Gastrocnemius medialis (tissue), 4 donors: ENCODE measurements at regions not wholly inside any gene's neighbourhood (a gene's known extent, or its start where the extent isn't known, plus 50 kb on each side); places are given as distances from the start of the nearest gene placed in this dataset.

Source experiments
- ATAC-seq, 2 donors: fragments of 150-250 bp; one replicate each; pipeline ENCODE4 v1.9.1; 2016
- DNase-seq, 2 donors: peaks; one replicate each; pipeline ENCODE4 v3.0.0-alpha.2; 2019
- H3K27ac ChIP-seq, 4 donors: fragments of 200-600 bp; sonication (generic); 1 replicate in 1 of 4; 2 replicates in 3 of 4; pipeline ENCODE4 v1.5.1; 2016 to 2018; ENCODE audit warnings: mild to moderate bottlenecking in 2 of 4, moderate library complexity in 1 of 4
- H3K27me3 ChIP-seq, 3 donors: fragments of 200-600 bp; sonication (generic) in 2 of 3; 1 replicate in 1 of 3; 2 replicates in 2 of 3; pipeline versions ENCODE4 v1.5.1 to v1.6.0; 2016 to 2019; ENCODE audit warnings: mild to moderate bottlenecking in 1 of 3, moderate library complexity in 1 of 3
- H3K36me3 ChIP-seq, 2 donors: fragments of 200-600 bp; sonication (generic) in 1 of 2; one replicate each; pipeline ENCODE4 v1.5.1; 2017 to 2018
- H3K4me1 ChIP-seq, 2 donors: fragments of 200-600 bp; sonication (generic) in 1 of 2; one replicate each; pipeline ENCODE4 v1.5.1; 2016 to 2017; ENCODE audit warnings: mild to moderate bottlenecking in 2 of 2
- H3K4me3 ChIP-seq, 4 donors: fragments of 200-600 bp; sonication (generic) in 3 of 4; 1 replicate in 1 of 4; 2 replicates in 3 of 4; pipeline ENCODE4 v1.5.1; 2016 to 2019; ENCODE audit warnings: mild to moderate bottlenecking in 2 of 4
- H3K9me3 ChIP-seq, 3 donors: fragments of 200-600 bp; sonication (generic) in 2 of 3; 1 replicate in 1 of 3; 2 replicates in 2 of 3; pipeline ENCODE4 v1.5.1; 2016 to 2019
- POLR2A ChIP-seq, 2 donors: fragments of 450-650 bp; IDR thresholded peaks; one replicate each; pipeline ENCODE4 v1.6.1; 2017; ENCODE audit warnings: antibody characterized with exemption in 2 of 2, mild to moderate bottlenecking in 2 of 2, moderate library complexity in 2 of 2
- in situ Hi-C, 4 donors: fragments of 200-750 bp; cut with MboI; loops; one replicate each; pipeline versions ENCODE4 v1.15.0 to v1.8.0; 2017; ENCODE audit warnings: low sequenced_read_pairs in 4 of 4
- intact Hi-C: fragments of 100-400 bp; cut with DNase I; formaldehyde crosslinking; loops from one replicate; pipeline ENCODE4 v1.15.1; 2023; ENCODE audit warnings: low total_unique reads
- TF ChIP-seq, protein P1 (sequence below), 5 experiments: fragments of 450-650 bp in 3 of 5; fragments of 200-600 bp in 2 of 5; sonication (generic) in 2 of 5; IDR thresholded peaks in 4 of 5; conservative IDR thresholded peaks in 1 of 5; 1 replicate in 4 of 5; 2 replicates in 1 of 5; pipeline ENCODE4 v1.5.1; 2016 to 2019; ENCODE audit warnings: antibody characterized with exemption in 5 of 5, mild to moderate bottlenecking in 3 of 5, moderate library complexity in 3 of 5

DNA sequence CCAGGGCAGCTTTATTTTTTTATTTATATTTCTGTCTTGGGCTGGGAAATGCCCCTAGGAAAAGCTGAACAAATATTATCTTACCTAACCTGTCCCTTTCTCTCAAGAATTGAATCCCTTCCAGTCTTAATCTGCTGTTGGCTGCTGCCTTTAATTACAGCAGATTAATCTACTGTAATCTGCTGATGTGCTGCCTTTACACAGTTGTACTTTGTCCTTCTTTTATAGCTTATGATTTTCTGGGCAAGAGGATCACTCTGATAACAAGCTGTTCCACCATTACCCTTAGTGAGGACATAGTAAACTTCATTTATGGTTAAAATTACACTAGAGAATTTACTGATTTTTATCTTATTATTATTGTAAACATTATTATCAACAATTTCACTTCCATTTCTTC, 234.5 kb upstream of the MAN1A1 start:
- ATAC-seq: no peak

DNA sequence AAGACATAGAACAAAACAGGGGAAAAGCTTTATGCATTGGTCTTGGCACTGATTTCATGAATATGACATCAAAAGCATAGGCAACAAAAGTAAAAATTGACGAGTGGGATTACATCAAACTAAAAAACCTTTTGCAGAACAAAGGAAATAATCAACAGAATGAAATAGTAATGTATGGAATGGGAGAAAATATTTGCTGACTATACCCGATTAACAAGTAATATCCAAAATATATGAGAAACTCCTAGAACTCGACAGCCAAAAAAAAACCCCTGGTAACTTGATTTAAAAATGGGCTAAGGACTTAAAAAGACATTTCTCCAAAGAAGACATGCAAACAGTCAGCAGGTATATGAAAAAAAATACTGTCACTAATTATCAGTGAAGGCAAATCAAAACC, 231.7 kb upstream of the MAN1A1 start:
- intact Hi-C loops: no loop called here

More for the DNA sequence above, 234.5 kb upstream of the MAN1A1 start:
- H3K4me3 ChIP-seq: no peak overlapping the region
- H3K27me3 ChIP-seq: no peaks in the 10 kb centered on the region
- H3K4me1 ChIP-seq: no peaks in the 10 kb centered on the region
- DNase-seq: no peak
- no peak overlapping the region for H3K27ac ChIP-seq
- intact Hi-C loops: no loop called here
- in situ Hi-C loops: no loop called here
- H3K9me3 ChIP-seq: no peaks in the 10 kb centered on the region
- no peak for TF ChIP-seq POLR2A (IDR thresholded peaks at IDR 0.05)
- TF ChIP-seq, protein P1, sequence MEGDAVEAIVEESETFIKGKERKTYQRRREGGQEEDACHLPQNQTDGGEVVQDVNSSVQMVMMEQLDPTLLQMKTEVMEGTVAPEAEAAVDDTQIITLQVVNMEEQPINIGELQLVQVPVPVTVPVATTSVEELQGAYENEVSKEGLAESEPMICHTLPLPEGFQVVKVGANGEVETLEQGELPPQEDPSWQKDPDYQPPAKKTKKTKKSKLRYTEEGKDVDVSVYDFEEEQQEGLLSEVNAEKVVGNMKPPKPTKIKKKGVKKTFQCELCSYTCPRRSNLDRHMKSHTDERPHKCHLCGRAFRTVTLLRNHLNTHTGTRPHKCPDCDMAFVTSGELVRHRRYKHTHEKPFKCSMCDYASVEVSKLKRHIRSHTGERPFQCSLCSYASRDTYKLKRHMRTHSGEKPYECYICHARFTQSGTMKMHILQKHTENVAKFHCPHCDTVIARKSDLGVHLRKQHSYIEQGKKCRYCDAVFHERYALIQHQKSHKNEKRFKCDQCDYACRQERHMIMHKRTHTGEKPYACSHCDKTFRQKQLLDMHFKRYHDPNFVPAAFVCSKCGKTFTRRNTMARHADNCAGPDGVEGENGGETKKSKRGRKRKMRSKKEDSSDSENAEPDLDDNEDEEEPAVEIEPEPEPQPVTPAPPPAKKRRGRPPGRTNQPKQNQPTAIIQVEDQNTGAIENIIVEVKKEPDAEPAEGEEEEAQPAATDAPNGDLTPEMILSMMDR (IDR thresholded peaks at IDR 0.05 in 4 of 5, conservative IDR thresholded peaks at IDR 0.05 in 1 of 5): no peak
- H3K36me3 ChIP-seq: no peaks in the 10 kb centered on the region

DNA sequence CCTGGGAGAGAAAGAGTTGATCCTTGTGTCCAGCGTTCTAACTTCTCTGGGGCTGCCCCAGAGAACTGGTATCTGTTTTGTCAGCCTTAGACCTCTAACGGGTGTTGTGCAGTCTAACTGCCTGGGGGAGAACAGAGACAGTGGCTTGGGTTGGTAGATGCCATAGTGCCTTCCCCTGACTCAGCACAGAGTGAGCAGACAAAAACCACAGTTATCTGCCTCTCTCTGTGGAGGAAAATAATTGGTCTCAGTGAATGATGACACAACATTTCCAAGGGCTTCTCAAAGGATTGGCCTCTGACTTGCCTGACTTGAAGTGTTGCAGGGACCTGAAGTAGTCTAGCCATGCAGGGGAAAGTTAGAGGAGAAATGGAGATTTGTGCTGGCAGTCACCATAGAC, 226.2 kb upstream of the MAN1A1 start:
- intact Hi-C loops (no loop called here), in situ Hi-C loops (no loop called here)
- no peaks in the 10 kb centered on the region for H3K4me1 ChIP-seq

More for the DNA sequence above, 231.7 kb upstream of the MAN1A1 start:
- Histone ChIP-seq H3K9me3 (no peaks in the 10 kb centered on the region), H3K4me1 (no peaks in the 10 kb centered on the region), H3K27ac (no peak overlapping the region), H3K4me3 (no peak overlapping the region), H3K27me3 (no peaks in the 10 kb centered on the region), H3K36me3 (no peaks in the 10 kb centered on the region)
- DNase-seq (no peak), ATAC-seq (no peak)
- TF ChIP-seq POLR2A (IDR thresholded peaks at IDR 0.05): no peak
- TF ChIP-seq, protein P1 (IDR thresholded peaks at IDR 0.05 in 4 of 5, conservative IDR thresholded peaks at IDR 0.05 in 1 of 5): no peak
- in situ Hi-C loops: no loop called here

DNA sequence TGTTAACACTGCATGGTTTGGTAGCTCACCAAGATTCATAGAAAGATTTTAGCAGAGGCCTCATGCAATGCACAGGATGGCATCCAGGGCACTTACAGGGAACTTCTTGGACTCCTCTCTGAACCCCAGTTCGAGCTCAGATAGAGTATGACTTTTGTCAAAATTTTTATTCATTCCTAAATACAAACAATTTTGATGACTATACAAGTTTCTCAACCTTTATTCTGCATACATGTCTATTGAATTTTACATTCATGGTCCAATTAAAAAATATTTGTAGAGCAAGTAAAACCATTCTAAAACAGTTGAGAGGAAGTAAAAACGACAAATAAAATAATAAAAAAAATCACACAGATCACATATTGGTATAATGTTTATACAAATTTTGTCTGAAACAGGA, 219.0 kb upstream of the MAN1A1 start:
- no peak for TF ChIP-seq POLR2A (IDR thresholded peaks at IDR 0.05)
- TF ChIP-seq, protein P1 (IDR thresholded peaks at IDR 0.05 in 4 of 5, conservative IDR thresholded peaks at IDR 0.05 in 1 of 5): no peak
- no peak overlapping the region for H3K27ac ChIP-seq
- ATAC-seq: no peak
- H3K4me3 ChIP-seq: no peak overlapping the region
- no peaks in the 10 kb centered on the region for H3K4me1 ChIP-seq
- no peaks in the 10 kb centered on the region for H3K27me3 ChIP-seq
- no peaks in the 10 kb centered on the region for H3K36me3 ChIP-seq
- no peaks in the 10 kb centered on the region for H3K9me3 ChIP-seq
- intact Hi-C loops: loop anchor here (10.0 kb wide), 1 partner anchor 1066 kb away; no protein-coding TSS in a partner anchor
- in situ Hi-C loops: no loop called here
- DNase-seq: no peak

More for the DNA sequence above, 226.2 kb upstream of the MAN1A1 start:
- H3K27me3 ChIP-seq: no peaks in the 10 kb centered on the region
- no peaks in the 10 kb centered on the region for H3K36me3 ChIP-seq
- H3K27ac ChIP-seq: no peak overlapping the region
- DNase-seq (no peak), ATAC-seq (no peak)
- TF ChIP-seq POLR2A (IDR thresholded peaks at IDR 0.05): no peak
- TF ChIP-seq, protein P1 (IDR thresholded peaks at IDR 0.05 in 4 of 5, conservative IDR thresholded peaks at IDR 0.05 in 1 of 5): no peak
- H3K9me3 ChIP-seq: no peaks in the 10 kb centered on the region
- no peak overlapping the region for H3K4me3 ChIP-seq
